HEK293 (cell line): ENCODE measurements at regions not wholly inside any gene's neighbourhood (a gene's known extent, or its start where the extent isn't known, plus 50 kb on each side); places are given as distances from the start of the nearest gene placed in this dataset.

Experiments used
- KLF7 ChIP-seq: fragments of 450-650 bp; formaldehyde crosslinking; IDR thresholded peaks from 2 replicates; pipeline ENCODE4 v1.5.1; 2016; ENCODE audit warnings: missing biosample characterization, missing genetic modification characterization, borderline replicate concordance
- PATZ1 ChIP-seq: fragments of 450-650 bp; formaldehyde crosslinking; IDR thresholded peaks from 2 replicates; pipeline ENCODE4 v1.5.1; 2016; ENCODE audit warnings: missing biosample characterization, missing genetic modification characterization
- ZBTB11 ChIP-seq: fragments of 450-650 bp; formaldehyde crosslinking; conservative IDR thresholded peaks from 2 replicates; pipeline ENCODE4 v1.5.1; 2016; ENCODE audit warnings: low read depth, missing biosample characterization, missing genetic modification characterization
- ZNF274 ChIP-seq, 2 experiments: fragments of 200-500 bp in 1 of 2; fragments of 450-650 bp in 1 of 2; sonication (Bioruptor generic) in 1 of 2; formaldehyde crosslinking in 1 of 2; IDR thresholded peaks; 2 replicates each; pipeline versions ENCODE4 v1.5.1 to v1.6.1; 2014 to 2016; ENCODE audit warnings: borderline replicate concordance in 1 of 2, inconsistent platforms in 1 of 2, low read length in 1 of 2, missing biosample characterization in 1 of 2, missing genetic modification characterization in 1 of 2
- ZNF311 ChIP-seq: fragments of 450-650 bp; formaldehyde crosslinking; IDR thresholded peaks from 2 replicates; pipeline ENCODE4 v1.5.1; 2017; ENCODE audit warnings: missing biosample characterization, missing genetic modification characterization, borderline replicate concordance
- ZNF513 ChIP-seq: fragments of 450-650 bp; IDR thresholded peaks from 2 replicates; pipeline ENCODE4 v1.5.1; 2018; ENCODE audit warnings: missing biosample characterization, missing genetic modification characterization
- ZNF558 ChIP-seq: fragments of 450-650 bp; formaldehyde crosslinking; IDR thresholded peaks from 2 replicates; pipeline ENCODE4 v1.5.1; 2016; ENCODE audit warnings: missing biosample characterization, missing genetic modification characterization
- ZNF585B ChIP-seq: fragments of 450-650 bp; formaldehyde crosslinking; IDR thresholded peaks from 2 replicates; pipeline ENCODE4 v1.5.1; 2016; ENCODE audit warnings: missing biosample characterization, missing genetic modification characterization
- ZNF639 ChIP-seq: fragments of 450-650 bp; formaldehyde crosslinking; IDR thresholded peaks from 2 replicates; pipeline ENCODE4 v1.5.1; 2016; ENCODE audit warnings: missing biosample characterization, missing genetic modification characterization
- TF ChIP-seq, protein P1 (sequence below): fragments of 450-650 bp; formaldehyde crosslinking; IDR thresholded peaks from 2 replicates; pipeline ENCODE4 v1.5.1; 2016; ENCODE audit warnings: missing biosample characterization, missing genetic modification characterization
- TF ChIP-seq, protein P2 (sequence below): sonication (generic); formaldehyde crosslinking; IDR thresholded peaks from 2 replicates; pipeline ENCODE4 v1.8.1; 2022; ENCODE audit warnings: mild to moderate bottlenecking, moderate library complexity, missing genetic modification reagents

DNA sequence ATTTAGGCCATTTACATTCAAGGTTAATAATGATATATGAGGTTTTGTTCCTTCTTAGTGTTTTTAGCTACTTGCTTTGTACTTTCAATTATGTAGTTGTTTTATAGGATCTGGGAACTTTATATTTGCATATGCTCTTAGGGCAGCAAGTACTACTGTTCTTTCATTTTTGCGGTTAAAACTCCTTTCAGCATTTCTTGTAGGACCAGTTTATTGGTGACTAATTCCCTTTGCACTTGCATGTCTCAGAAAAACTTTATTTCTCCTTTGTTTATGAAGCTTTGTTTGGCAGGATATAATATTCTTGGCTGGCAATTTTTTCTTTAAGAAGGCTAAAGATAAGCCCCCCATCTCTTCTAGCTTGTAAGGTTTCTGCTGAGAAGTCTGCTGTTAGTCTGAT, 131.3 kb upstream of the CDH8 start:
- no peak for TF ChIP-seq ZNF585B (tag by site-specific recombination)
- TF ChIP-seq, protein P1, sequence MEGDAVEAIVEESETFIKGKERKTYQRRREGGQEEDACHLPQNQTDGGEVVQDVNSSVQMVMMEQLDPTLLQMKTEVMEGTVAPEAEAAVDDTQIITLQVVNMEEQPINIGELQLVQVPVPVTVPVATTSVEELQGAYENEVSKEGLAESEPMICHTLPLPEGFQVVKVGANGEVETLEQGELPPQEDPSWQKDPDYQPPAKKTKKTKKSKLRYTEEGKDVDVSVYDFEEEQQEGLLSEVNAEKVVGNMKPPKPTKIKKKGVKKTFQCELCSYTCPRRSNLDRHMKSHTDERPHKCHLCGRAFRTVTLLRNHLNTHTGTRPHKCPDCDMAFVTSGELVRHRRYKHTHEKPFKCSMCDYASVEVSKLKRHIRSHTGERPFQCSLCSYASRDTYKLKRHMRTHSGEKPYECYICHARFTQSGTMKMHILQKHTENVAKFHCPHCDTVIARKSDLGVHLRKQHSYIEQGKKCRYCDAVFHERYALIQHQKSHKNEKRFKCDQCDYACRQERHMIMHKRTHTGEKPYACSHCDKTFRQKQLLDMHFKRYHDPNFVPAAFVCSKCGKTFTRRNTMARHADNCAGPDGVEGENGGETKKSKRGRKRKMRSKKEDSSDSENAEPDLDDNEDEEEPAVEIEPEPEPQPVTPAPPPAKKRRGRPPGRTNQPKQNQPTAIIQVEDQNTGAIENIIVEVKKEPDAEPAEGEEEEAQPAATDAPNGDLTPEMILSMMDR (tag by site-specific recombination), result no peak
- TF ChIP-seq KLF7 (tag by site-specific recombination), result no peak
- TF ChIP-seq, protein P2, sequence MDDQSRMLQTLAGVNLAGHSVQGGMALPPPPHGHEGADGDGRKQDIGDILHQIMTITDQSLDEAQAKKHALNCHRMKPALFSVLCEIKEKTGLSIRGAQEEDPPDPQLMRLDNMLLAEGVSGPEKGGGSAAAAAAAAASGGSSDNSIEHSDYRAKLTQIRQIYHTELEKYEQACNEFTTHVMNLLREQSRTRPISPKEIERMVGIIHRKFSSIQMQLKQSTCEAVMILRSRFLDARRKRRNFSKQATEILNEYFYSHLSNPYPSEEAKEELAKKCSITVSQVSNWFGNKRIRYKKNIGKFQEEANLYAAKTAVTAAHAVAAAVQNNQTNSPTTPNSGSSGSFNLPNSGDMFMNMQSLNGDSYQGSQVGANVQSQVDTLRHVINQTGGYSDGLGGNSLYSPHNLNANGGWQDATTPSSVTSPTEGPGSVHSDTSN (CRISPR knock-in tag), result no peak
- TF ChIP-seq PATZ1, result no peak
- no peak for TF ChIP-seq ZNF558 (tag by site-specific recombination)
- TF ChIP-seq ZNF274 (IDR thresholded peaks at IDR 0.05; ENCODE audit: low read length), result no peak
- no peak for TF ChIP-seq ZNF274 (tag by site-specific recombination; IDR thresholded peaks at IDR 0.05; ENCODE audit: borderline replicate concordance)
- TF ChIP-seq ZNF513, result no peak
- no peak for TF ChIP-seq ZNF639 (tag by site-specific recombination)
- no peak for TF ChIP-seq ZBTB11 (tag by site-specific recombination)
- TF ChIP-seq ZNF311 (tag by site-specific recombination), result no peak
